ENCODE measurements at regions not wholly inside any gene's neighbourhood (a gene's known extent, or its start where the extent isn't known, plus 50 kb on each side); places are given as distances from the start of the nearest gene placed in this dataset.

DNA sequence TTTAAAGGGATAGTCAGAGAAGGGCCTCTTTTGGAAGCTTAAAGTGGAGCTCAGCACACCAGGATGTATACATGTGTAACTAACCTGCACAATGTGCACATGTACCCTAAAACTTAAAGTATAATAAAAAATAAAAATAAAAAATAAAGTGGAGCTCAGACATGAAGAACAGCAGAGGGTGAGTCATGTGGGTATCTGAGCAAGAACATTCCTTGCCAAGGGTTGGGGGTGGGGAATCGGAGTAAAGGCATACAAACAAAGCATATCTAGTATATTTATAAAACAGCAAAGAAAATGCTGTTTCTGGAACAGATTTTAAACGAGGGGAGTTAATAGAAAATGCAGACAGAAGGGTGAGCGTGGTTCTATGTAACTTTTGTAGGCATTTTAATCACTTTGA lies 562.6 kb upstream of the ANO3 start:
- no peak overlapping the region for H3K4me3 ChIP-seq (ENCODE audit: low read depth, poor library complexity, severe bottlenecking)
- WGBS, 2 donors: 48 to 50% methylated on average over 3 of the region's 3 CpGs
- no peak for DNase-seq (ENCODE audit: low spot score in 2 of 2)

GRCh38 chr11:25771605-25772004 lies 560.3 kb upstream of the ANO3 start:
- no peak for DNase-seq (ENCODE audit: low spot score in 2 of 2)
- H3K4me3 ChIP-seq (ENCODE audit: low read depth, poor library complexity, severe bottlenecking): no peak overlapping the region
- intact Hi-C loops (cut with DNase I; ENCODE audit: low total_unique reads): no loop called here
- TF ChIP-seq CTCF (IDR thresholded peaks at IDR 0.05): no peak
- TF ChIP-seq POLR2A (IDR thresholded peaks at IDR 0.05): no peak
- 59% methylated on average over 4 of the region's 4 CpGs for WGBS, 2 donors

More for the DNA sequence above, 562.6 kb upstream of the ANO3 start:
- no peak for TF ChIP-seq CTCF (IDR thresholded peaks at IDR 0.05)
- TF ChIP-seq POLR2A (IDR thresholded peaks at IDR 0.05): no peak
- intact Hi-C loops (cut with DNase I; ENCODE audit: low total_unique reads): no loop called here

GRCh38 chr11:25775603-25776002 lies 556.3 kb upstream of the ANO3 start:
- no peak for TF ChIP-seq CTCF (IDR thresholded peaks at IDR 0.05)
- TF ChIP-seq POLR2A (IDR thresholded peaks at IDR 0.05): no peak
- intact Hi-C loops (cut with DNase I; ENCODE audit: low total_unique reads): no loop called here
- DNase-seq (ENCODE audit: low spot score in 2 of 2): no peak
- no peak overlapping the region for H3K4me3 ChIP-seq (ENCODE audit: low read depth, poor library complexity, severe bottlenecking)
- 56 to 60% methylated on average over 1 of the region's 1 CpG for WGBS, 2 donors

DNA sequence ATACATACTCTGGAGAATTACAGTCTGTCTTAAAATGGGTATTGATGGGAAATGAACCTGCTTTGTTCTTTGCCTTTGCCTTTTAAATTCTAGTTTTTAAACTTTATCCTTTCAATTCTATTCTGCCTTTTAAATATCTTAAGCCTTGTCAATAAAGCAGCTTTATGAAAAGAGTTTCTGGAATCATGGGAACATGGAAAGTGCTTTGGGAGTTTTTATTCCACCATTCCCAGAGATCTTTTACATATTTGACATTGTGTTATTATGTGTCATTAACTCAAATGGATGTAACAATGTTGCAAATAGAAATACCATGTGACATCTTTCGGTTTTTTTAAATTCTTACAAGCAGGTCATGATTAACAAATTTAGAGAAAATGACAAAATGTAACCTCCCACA lies 555.7 kb upstream of the ANO3 start:
- no peak for DNase-seq (ENCODE audit: low spot score in 2 of 2)
- TF ChIP-seq POLR2A (IDR thresholded peaks at IDR 0.05) (no peak), CTCF (IDR thresholded peaks at IDR 0.05) (no peak)
- 75 to 88% methylated on average over 1 of the region's 1 CpG for WGBS, 2 donors
- intact Hi-C loops (cut with DNase I; ENCODE audit: low total_unique reads): no loop called here
- no peak overlapping the region for H3K4me3 ChIP-seq (ENCODE audit: low read depth, poor library complexity, severe bottlenecking)

DNA sequence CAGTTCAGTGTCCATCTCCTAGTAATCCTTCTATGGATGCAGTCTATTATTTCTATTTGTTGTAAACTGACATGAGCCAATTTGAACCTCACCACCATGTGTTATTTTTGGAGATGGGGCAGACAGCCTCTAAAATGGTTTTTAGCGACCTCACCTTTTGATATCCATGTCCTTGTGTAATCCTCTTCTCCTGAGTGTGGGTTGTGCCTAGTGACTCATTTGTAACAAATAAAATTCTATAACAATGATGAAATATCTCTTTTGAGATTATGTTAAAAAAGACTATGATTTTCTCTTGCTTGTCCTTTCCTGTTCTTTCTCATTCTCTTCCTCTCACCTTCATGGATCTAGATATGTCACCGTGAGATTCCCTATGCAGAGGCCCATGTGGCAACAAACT lies 554.6 kb upstream of the ANO3 start:
- H3K4me3 ChIP-seq (ENCODE audit: low read depth, poor library complexity, severe bottlenecking): no peak overlapping the region
- intact Hi-C loops (cut with DNase I; ENCODE audit: low total_unique reads): no loop called here
- DNase-seq (ENCODE audit: low spot score in 2 of 2): no peak
- 81 to 83% methylated on average over 2 of the region's 2 CpGs for WGBS, 2 donors
- TF ChIP-seq CTCF (IDR thresholded peaks at IDR 0.05) (no peak), POLR2A (IDR thresholded peaks at IDR 0.05) (no peak)

GRCh38 chr11:25779033-25779432 lies 552.9 kb upstream of the ANO3 start:
- TF ChIP-seq CTCF (IDR thresholded peaks at IDR 0.05) (no peak), POLR2A (IDR thresholded peaks at IDR 0.05) (no peak)
- H3K4me3 ChIP-seq (ENCODE audit: low read depth, poor library complexity, severe bottlenecking): no peak overlapping the region
- intact Hi-C loops (cut with DNase I; ENCODE audit: low total_unique reads): no loop called here
- no peak for DNase-seq (ENCODE audit: low spot score in 2 of 2)
- WGBS, 2 donors: 81 to 86% methylated on average over 1 of the region's 1 CpG
